ENCODE measurements at regions not wholly inside any gene's neighbourhood (a gene's known extent, or its start where the extent isn't known, plus 50 kb on each side); places are given as distances from the start of the nearest gene placed in this dataset.

GRCh38 chr4:32135642-32136041 is 1415.5 kb downstream of the PCDH7 start:
- TF ChIP-seq EZH2 (IDR thresholded peaks at IDR 0.05) = no peak
- no peak for TF ChIP-seq YY1 (IDR thresholded peaks at IDR 0.05; ENCODE audit: extremely low read depth, insufficient replicate concordance, low read depth, low read length)
- TF ChIP-seq ZFX (IDR thresholded peaks at IDR 0.05) = no peak
- TF ChIP-seq CTCF (IDR thresholded peaks at IDR 0.05 in 2 of 3, conservative IDR thresholded peaks at IDR 0.05 in 1 of 3; ENCODE audit: borderline replicate concordance in 1 of 3, insufficient read depth in 1 of 3, low read depth in 2 of 3, low read length in 2 of 3) = no peak
- TF ChIP-seq POLR2A (IDR thresholded peaks at IDR 0.05; ENCODE audit: borderline replicate concordance, extremely low read depth, insufficient read depth, insufficient read length) = no peak
- TF ChIP-seq ZNF274 (IDR thresholded peaks at IDR 0.05; ENCODE audit: low read depth, low read length) = no peak
- no peak for TF ChIP-seq POLR2AphosphoS5 (IDR thresholded peaks at IDR 0.05; ENCODE audit: low read depth, low read length)
- no peak for TF ChIP-seq TCF7L2 (IDR thresholded peaks at IDR 0.05; ENCODE audit: borderline replicate concordance, extremely low read depth, insufficient read depth, insufficient read length)
- no peak for TF ChIP-seq ZBTB33 (IDR thresholded peaks at IDR 0.05; ENCODE audit: extremely low read depth, insufficient replicate concordance, low read length)

Data from HCT116 (cell line).